ENCODE measurements at regions not wholly inside any gene's neighbourhood (a gene's known extent, or its start where the extent isn't known, plus 50 kb on each side); places are given as distances from the start of the nearest gene placed in this dataset.

DNA sequence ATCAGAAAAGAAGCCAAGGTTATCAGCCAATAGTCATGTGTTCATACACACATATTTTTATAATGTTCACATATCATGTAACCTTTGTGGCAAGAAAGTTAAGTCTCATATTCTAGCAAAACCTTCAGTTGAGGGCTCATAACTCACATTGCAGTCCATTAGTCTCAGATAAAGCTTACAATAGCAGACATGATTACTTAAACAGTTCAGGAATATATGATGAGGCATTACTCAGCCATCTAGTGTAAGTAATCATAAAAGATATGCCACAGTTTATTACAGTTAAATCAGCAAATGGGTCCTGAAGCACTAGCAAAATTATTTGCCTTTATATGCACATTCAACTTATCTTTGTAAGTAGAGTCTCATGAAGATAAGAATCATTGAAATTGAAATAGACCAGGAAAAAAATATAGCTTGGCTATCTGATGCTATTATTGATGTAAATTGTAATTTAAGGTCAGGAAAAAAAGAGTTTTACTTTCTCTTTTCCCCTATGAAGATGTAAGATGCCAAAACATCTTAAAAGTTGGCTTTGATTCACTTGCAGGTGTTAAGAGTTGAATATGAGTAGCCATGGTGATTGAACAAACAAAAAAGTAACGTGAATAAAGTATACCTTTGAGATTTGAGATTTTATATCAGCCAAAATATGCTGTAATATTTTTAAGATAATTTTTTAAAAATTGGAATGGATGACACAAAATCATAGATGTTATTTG, 537.0 kb downstream of the SLC6A15 start:
- TF ChIP-seq, protein P1, sequence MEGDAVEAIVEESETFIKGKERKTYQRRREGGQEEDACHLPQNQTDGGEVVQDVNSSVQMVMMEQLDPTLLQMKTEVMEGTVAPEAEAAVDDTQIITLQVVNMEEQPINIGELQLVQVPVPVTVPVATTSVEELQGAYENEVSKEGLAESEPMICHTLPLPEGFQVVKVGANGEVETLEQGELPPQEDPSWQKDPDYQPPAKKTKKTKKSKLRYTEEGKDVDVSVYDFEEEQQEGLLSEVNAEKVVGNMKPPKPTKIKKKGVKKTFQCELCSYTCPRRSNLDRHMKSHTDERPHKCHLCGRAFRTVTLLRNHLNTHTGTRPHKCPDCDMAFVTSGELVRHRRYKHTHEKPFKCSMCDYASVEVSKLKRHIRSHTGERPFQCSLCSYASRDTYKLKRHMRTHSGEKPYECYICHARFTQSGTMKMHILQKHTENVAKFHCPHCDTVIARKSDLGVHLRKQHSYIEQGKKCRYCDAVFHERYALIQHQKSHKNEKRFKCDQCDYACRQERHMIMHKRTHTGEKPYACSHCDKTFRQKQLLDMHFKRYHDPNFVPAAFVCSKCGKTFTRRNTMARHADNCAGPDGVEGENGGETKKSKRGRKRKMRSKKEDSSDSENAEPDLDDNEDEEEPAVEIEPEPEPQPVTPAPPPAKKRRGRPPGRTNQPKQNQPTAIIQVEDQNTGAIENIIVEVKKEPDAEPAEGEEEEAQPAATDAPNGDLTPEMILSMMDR (IDR thresholded peaks at IDR 0.05; ENCODE audit: low read depth, low read length, missing control alignments): no peak
- H3K4me3 ChIP-seq (ENCODE audit: low read depth, low read length): no peak overlapping the region
- in situ Hi-C loops (cut with HindIII; ENCODE audit: low sequenced_read_pairs): no loop called here
- no peak for DNase-seq (ENCODE audit: low read depth)

DNA sequence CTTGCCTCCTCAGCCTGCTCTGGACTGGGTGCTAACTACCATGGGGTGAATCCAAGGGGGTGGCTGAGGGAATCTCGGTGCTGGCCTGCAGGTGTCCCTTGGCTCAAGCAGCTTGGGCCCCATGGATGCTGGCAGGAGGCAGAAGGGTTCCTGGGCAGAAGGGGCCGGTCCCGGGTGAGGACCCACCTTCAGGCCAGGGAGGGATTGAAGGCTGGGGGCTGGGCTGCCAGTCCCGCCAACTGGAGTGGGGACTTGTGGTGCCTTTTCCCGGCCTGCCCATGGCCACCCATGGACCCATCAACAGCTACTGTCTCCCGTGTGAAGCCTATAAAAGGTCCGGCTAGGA, 550.1 kb downstream of the SLC6A15 start:
- in situ Hi-C loops (cut with HindIII; ENCODE audit: low sequenced_read_pairs): no loop called here
- TF ChIP-seq, protein P1 (IDR thresholded peaks at IDR 0.05; ENCODE audit: low read depth, low read length, missing control alignments): no peak
- H3K4me3 ChIP-seq (ENCODE audit: low read depth, low read length): no peak overlapping the region
- no peak for DNase-seq (ENCODE audit: low read depth)

DNA sequence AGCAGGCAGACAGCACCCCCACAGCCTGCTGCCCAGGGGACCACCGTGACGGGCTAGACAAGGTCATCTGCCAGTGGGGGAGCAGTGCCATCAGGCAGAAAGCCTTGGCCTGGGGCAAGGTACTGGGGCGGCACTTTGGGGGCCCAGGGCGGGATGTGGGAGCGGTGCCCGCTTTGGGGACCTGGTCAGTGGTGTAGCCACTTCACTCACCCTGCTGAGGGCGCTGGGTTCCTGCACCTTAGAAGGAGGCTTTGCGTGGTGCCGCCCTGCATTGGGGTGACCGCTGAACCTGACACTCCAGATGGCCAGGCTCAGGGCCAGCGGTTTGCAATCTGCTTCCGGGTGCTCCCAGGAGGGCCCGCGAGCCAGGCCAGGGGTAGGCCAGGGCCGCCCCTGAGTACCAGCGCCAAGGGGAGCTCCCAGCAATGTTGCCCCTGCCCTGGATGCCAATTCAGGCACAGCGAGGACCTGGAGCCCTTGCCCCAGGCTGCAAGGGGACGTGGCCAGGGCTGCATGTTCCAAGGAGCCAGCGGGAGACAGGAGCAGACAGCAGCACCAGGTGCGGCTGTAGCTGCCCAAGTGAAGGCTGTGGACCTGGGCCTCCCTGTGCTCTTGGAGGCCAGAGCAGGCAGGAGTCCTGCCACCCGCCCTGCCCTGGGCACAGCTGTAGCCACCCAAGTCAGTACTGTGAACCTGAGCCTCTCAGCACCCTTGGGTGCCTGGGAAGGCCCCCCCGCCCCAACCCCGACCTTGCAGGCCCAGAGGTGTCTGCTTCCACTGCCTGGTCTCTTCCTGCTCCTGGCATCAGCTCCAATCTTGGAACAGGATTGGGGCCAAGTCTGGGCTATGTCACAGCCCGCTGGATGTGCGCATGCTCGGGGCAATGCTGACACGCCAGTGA, 550.7 kb downstream of the SLC6A15 start:
- in situ Hi-C loops (cut with HindIII; ENCODE audit: low sequenced_read_pairs): no loop called here
- no peak for DNase-seq (ENCODE audit: low read depth)
- H3K4me3 ChIP-seq (ENCODE audit: low read depth, low read length): no peak overlapping the region
- TF ChIP-seq, protein P1 (IDR thresholded peaks at IDR 0.05; ENCODE audit: low read depth, low read length, missing control alignments): no peak

DNA sequence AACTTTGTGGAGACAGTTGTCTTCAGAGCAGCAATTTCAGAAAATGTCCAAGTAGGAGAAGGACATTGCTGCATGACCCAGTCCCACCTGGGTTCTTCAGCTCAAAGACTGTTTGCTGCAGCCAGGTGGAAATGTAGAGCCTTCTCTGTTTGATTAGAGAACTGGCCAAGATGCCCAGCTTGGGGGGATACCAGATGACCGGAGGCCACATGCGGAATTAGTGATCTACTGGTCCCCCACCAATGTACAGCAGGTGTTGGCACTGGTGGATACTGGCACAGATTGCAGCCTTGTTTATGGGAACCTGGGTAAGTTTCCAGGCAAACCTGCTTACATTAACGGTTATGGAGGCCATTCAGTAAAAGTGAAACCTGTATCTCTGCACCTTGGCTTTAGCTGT, 555.3 kb downstream of the SLC6A15 start:
- in situ Hi-C loops (cut with HindIII; ENCODE audit: low sequenced_read_pairs): no loop called here
- H3K4me3 ChIP-seq (ENCODE audit: low read depth, low read length): no peak overlapping the region
- TF ChIP-seq, protein P1 (IDR thresholded peaks at IDR 0.05; ENCODE audit: low read depth, low read length, missing control alignments): no peak
- DNase-seq (ENCODE audit: low read depth): no peak

DNA sequence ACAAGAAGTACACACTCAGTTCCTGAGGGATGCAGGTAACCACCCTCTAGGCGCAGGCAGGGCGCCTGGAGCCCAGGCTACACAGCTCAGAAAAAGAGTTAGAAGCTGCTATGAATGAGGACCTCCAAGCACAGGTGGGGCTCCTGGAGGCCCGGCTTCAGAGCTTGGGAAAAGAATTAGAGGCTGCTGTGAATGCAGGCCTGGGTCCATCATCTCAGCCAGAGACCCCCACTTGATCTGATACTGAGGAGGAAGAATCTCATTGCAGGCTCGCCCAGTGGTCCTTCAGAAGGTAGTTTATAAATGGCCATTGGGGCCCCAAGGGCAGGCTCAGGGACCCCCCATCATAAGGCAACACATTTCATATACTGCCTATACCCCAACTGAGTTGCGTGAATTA, 556.4 kb downstream of the SLC6A15 start:
- in situ Hi-C loops (cut with HindIII; ENCODE audit: low sequenced_read_pairs): no loop called here
- no peak for DNase-seq (ENCODE audit: low read depth)
- TF ChIP-seq, protein P1 (IDR thresholded peaks at IDR 0.05; ENCODE audit: low read depth, low read length, missing control alignments): no peak
- H3K4me3 ChIP-seq (ENCODE audit: low read depth, low read length): no peak overlapping the region

DNA sequence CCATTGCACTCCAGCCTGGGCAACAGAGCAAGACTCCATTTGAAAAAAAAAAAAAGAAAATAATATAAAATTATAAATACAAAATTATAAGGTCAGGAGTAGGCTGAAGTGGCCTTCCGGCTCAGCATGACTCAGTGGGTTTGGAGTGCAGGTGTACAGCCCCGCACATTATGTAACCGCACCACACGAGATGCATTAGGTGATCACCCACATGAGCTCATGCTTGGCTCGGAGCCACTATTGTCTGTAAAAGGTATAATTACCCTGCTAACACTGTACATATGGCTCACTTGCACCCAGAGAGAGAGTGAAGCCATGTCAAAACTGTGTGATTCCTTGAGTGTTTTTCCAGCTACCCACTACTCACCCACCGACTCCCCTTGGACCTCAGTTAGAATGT, 557.0 kb downstream of the SLC6A15 start:
- TF ChIP-seq, protein P1 (IDR thresholded peaks at IDR 0.05; ENCODE audit: low read depth, low read length, missing control alignments): no peak
- H3K4me3 ChIP-seq (ENCODE audit: low read depth, low read length): no peak overlapping the region
- no peak for DNase-seq (ENCODE audit: low read depth)
- in situ Hi-C loops (cut with HindIII; ENCODE audit: low sequenced_read_pairs): no loop called here

Measured in astrocyte of the cerebellum (primary cell).